HL-60 (cell line): ENCODE measurements at regions not wholly inside any gene's neighbourhood (a gene's known extent, or its start where the extent isn't known, plus 50 kb on each side); places are given as distances from the start of the nearest gene placed in this dataset.

Experiments
- DNase-seq, 2 experiments: peaks; one replicate each; pipeline ENCODE4 v3.0.0-alpha.2; 2010 to 2020; ENCODE audit warnings: low read depth in 1 of 2, low spot score in 1 of 2
- H3K27ac ChIP-seq: fragments of 250-450 bp; sonication (Bioruptor Pico); replicated peaks from 2 replicates; pipeline ENCODE4 v1.5.1; 2020; ENCODE audit warnings: mild to moderate bottlenecking, moderate library complexity
- H3K27me3 ChIP-seq: fragments of 250-450 bp; sonication (Bioruptor Pico); 2 replicates; pipeline ENCODE4 v1.5.1; 2021; ENCODE audit warnings: mild to moderate bottlenecking, moderate library complexity; ENCODE audit not compliant: insufficient read depth, poor library complexity, severe bottlenecking
- H3K4me3 ChIP-seq: replicated peaks from 2 replicates; pipeline ENCODE4 v1.5.1; 2011; ENCODE audit warnings: mild to moderate bottlenecking, control low read depth, low read length; ENCODE audit not compliant: insufficient read depth
- GABPA ChIP-seq: IDR thresholded peaks from 2 replicates; pipeline ENCODE4 v1.6.1; 2012; ENCODE audit warnings: low read depth
- POLR2AphosphoS5 ChIP-seq: IDR thresholded peaks from 2 replicates; pipeline ENCODE4 v1.6.1; 2012; ENCODE audit warnings: low read depth
- SPI1 ChIP-seq: IDR thresholded peaks from 2 replicates; pipeline ENCODE4 v1.6.1; 2012; ENCODE audit warnings: low read depth, mild to moderate bottlenecking, borderline replicate concordance
- TF ChIP-seq, protein P1 (sequence below): IDR thresholded peaks from one replicate; pipeline ENCODE4 v1.5.1; 2011; ENCODE audit warnings: low read length, control low read depth, inconsistent platforms; ENCODE audit not compliant: insufficient read depth
- TF ChIP-seq, protein P2 (sequence below): IDR thresholded peaks from 2 replicates; pipeline ENCODE4 v1.6.1; 2012; ENCODE audit warnings: low read depth; ENCODE audit not compliant: insufficient replicate concordance

DNA sequence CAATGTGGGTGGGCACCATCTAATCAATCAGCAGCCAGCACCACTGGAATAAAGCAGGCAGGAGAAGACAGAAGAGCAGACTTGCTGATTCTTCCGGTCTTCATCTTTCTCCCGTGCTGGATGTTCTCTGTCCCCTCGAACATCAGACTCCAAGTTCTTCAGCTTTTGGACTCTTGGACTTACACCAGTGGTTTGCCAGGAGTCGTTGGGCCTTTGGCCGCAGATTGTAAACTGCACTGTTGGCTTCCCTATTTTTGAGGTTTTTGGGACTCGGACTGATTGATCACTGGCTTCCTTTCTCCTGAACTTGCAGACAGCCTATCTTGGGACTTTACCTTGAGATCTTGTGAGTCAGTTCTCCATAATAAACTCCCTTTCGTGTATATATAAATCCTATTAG, 292.8 kb downstream of the BCHE start:
- Histone ChIP-seq H3K27ac (no peak overlapping the region), H3K27me3 (no peaks in the 10 kb centered on the region), H3K4me3 (no peak overlapping the region)
- DNase-seq: no peak
- TF ChIP-seq SPI1: no peak
- TF ChIP-seq GABPA: no peak
- no peak for TF ChIP-seq POLR2AphosphoS5
- TF ChIP-seq, protein P1, sequence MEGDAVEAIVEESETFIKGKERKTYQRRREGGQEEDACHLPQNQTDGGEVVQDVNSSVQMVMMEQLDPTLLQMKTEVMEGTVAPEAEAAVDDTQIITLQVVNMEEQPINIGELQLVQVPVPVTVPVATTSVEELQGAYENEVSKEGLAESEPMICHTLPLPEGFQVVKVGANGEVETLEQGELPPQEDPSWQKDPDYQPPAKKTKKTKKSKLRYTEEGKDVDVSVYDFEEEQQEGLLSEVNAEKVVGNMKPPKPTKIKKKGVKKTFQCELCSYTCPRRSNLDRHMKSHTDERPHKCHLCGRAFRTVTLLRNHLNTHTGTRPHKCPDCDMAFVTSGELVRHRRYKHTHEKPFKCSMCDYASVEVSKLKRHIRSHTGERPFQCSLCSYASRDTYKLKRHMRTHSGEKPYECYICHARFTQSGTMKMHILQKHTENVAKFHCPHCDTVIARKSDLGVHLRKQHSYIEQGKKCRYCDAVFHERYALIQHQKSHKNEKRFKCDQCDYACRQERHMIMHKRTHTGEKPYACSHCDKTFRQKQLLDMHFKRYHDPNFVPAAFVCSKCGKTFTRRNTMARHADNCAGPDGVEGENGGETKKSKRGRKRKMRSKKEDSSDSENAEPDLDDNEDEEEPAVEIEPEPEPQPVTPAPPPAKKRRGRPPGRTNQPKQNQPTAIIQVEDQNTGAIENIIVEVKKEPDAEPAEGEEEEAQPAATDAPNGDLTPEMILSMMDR: no peak
- TF ChIP-seq, protein P2, sequence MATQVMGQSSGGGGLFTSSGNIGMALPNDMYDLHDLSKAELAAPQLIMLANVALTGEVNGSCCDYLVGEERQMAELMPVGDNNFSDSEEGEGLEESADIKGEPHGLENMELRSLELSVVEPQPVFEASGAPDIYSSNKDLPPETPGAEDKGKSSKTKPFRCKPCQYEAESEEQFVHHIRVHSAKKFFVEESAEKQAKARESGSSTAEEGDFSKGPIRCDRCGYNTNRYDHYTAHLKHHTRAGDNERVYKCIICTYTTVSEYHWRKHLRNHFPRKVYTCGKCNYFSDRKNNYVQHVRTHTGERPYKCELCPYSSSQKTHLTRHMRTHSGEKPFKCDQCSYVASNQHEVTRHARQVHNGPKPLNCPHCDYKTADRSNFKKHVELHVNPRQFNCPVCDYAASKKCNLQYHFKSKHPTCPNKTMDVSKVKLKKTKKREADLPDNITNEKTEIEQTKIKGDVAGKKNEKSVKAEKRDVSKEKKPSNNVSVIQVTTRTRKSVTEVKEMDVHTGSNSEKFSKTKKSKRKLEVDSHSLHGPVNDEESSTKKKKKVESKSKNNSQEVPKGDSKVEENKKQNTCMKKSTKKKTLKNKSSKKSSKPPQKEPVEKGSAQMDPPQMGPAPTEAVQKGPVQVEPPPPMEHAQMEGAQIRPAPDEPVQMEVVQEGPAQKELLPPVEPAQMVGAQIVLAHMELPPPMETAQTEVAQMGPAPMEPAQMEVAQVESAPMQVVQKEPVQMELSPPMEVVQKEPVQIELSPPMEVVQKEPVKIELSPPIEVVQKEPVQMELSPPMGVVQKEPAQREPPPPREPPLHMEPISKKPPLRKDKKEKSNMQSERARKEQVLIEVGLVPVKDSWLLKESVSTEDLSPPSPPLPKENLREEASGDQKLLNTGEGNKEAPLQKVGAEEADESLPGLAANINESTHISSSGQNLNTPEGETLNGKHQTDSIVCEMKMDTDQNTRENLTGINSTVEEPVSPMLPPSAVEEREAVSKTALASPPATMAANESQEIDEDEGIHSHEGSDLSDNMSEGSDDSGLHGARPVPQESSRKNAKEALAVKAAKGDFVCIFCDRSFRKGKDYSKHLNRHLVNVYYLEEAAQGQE: no peak

DNA sequence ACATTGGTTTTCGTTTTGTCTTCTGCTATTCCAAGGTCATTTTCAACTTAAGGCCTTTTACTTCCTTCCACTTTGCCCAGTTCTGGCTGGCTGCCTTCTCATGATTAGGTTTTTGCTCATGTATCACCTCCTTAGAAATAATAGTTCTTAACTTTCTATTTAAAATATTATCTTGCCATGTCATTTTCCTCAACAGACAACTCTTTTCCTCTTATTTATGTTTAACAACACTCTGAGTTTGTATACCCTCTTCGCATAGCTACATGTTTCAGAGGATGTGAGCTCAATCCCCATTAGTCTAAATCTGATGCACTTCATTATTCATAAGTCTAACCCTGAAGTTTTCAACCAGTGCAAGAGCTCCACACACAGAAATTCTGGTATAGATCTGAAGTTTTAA, 299.1 kb downstream of the BCHE start:
- DNase-seq: no peak
- no peak overlapping the region for H3K4me3 ChIP-seq
- no peaks in the 10 kb centered on the region for H3K27me3 ChIP-seq
- no peak for TF ChIP-seq POLR2AphosphoS5
- TF ChIP-seq SPI1: no peak
- TF ChIP-seq GABPA: no peak
- TF ChIP-seq, protein P1: no peak
- TF ChIP-seq, protein P2: no peak
- H3K27ac ChIP-seq: no peak overlapping the region

DNA sequence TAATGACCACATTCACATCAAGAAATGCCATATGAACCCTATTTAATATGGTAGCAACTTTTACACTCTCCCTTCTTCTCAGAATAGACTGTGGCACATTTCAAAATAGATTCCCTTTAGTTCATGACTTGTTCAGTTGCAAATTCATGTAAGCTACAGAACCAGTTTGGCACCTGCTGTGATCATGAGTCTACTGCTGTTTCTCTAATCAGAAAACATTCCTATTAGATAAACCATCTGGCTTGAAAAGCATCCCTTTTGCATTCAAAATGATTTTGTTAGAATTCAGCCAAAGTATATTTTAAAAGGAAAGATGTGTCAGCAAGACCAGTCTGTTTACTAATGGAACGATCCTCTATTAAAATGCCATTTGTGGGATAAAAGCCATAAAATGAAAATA, 304.4 kb downstream of the BCHE start:
- TF ChIP-seq SPI1 (no peak), POLR2AphosphoS5 (no peak), GABPA (no peak)
- TF ChIP-seq, protein P2: no peak
- TF ChIP-seq, protein P1: no peak
- no peaks in the 10 kb centered on the region for H3K27me3 ChIP-seq
- no peak overlapping the region for H3K4me3 ChIP-seq
- no peak overlapping the region for H3K27ac ChIP-seq
- no peak for DNase-seq
